NB4 (cell line): ENCODE measurements at regions not wholly inside any gene's neighbourhood (a gene's known extent, or its start where the extent isn't known, plus 50 kb on each side); places are given as distances from the start of the nearest gene placed in this dataset.

ENCODE experiments used
- CTCF ChIP-seq: IDR thresholded peaks from one replicate; pipeline ENCODE4 v1.5.1; 2012; ENCODE audit warnings: low read depth, low read length
- POLR2A ChIP-seq: IDR thresholded peaks from 2 replicates; pipeline ENCODE4 v1.6.1; 2011; ENCODE audit warnings: mild to moderate bottlenecking; ENCODE audit not compliant: insufficient read length; ENCODE audit errors: extremely low read depth

GRCh38 chr6:14294270-14294951 is 176.8 kb downstream of the CD83 start:
- no peak for TF ChIP-seq CTCF
- no peak for TF ChIP-seq POLR2A
